SU-DHL-6 (cell line): ENCODE measurements at regions not wholly inside any gene's neighbourhood (a gene's known extent, or its start where the extent isn't known, plus 50 kb on each side); places are given as distances from the start of the nearest gene placed in this dataset.

ENCODE experiments used
- H2AFZ ChIP-seq: fragments of 200-600 bp; sonication (generic); 2 replicates; pipeline ENCODE4 v1.6.1; 2014; ENCODE audit warnings: low read depth, mild to moderate bottlenecking, moderate library complexity, mixed read lengths, antibody characterized with exemption, low read length; ENCODE audit not compliant: severe bottlenecking
- H3F3A ChIP-seq: fragments of 200-600 bp; shearing (Covaris generic); 2 replicates; pipeline ENCODE4 v1.6.0; 2016; ENCODE audit warnings: antibody characterized with exemption, mild to moderate bottlenecking; ENCODE audit not compliant: insufficient read depth
- H3K27ac ChIP-seq: fragments of 200-600 bp; sonication (generic); 2 replicates; pipeline ENCODE4 v1.5.1; 2016; ENCODE audit warnings: low read depth, mild to moderate bottlenecking, low read length, moderate library complexity, mixed read lengths
- H3K27me3 ChIP-seq: fragments of 200-600 bp; sonication (generic), shearing (Covaris generic); 2 replicates; pipeline ENCODE4 v1.6.0; 2014; ENCODE audit warnings: mild to moderate bottlenecking, low read length
- H3K36me3 ChIP-seq: fragments of 200-600 bp; sonication (generic); 2 replicates; pipeline ENCODE4 v1.6.1; 2014; ENCODE audit warnings: mild to moderate bottlenecking, low read length, mixed read lengths
- H3K4me2 ChIP-seq: fragments of 300-600, 200-600 bp; shearing (Covaris generic), sonication (generic); 2 replicates; pipeline ENCODE4 v1.6.0; 2014; ENCODE audit warnings: low read length, low read depth, mild to moderate bottlenecking; ENCODE audit not compliant: poor library complexity, severe bottlenecking
- H3K4me3 ChIP-seq: fragments of 200-600 bp; sonication (generic); 2 replicates; pipeline ENCODE4 v1.5.1; 2014; ENCODE audit warnings: antibody characterized with exemption, low read length, mild to moderate bottlenecking, mixed read lengths; ENCODE audit not compliant: insufficient read depth, poor library complexity, severe bottlenecking
- H3K79me2 ChIP-seq: fragments of 200-600 bp; sonication (generic); 2 replicates; pipeline ENCODE4 v1.6.1; 2014; ENCODE audit warnings: mild to moderate bottlenecking, low read length, moderate library complexity; ENCODE audit not compliant: insufficient read depth
- H3K9ac ChIP-seq: fragments of 200-600 bp; sonication (generic); 2 replicates; pipeline ENCODE4 v1.7.0; 2014; ENCODE audit warnings: mild to moderate bottlenecking, low read length
- H3K9me2 ChIP-seq: fragments of 200-600 bp; sonication (generic); replicated peaks from 2 replicates; pipeline ENCODE4 v1.6.1; 2014; ENCODE audit warnings: low read length; ENCODE audit not compliant: insufficient read depth
- H3K9me3 ChIP-seq: fragments of 200-600 bp; sonication (generic); 2 replicates; pipeline ENCODE4 v1.6.1; 2014; ENCODE audit warnings: low read length, mixed read lengths; ENCODE audit not compliant: insufficient read depth
- H4K20me1 ChIP-seq: fragments of 200-600 bp; sonication (generic); 2 replicates; pipeline ENCODE4 v1.6.1; 2014; ENCODE audit warnings: low read depth, mild to moderate bottlenecking, antibody characterized with exemption, low read length, moderate library complexity, mixed read lengths
- EZH2phosphoT487 ChIP-seq: fragments of 200-600 bp; sonication (generic), shearing (Covaris generic); conservative IDR thresholded peaks from 2 replicates; pipeline ENCODE4 v1.6.1; 2018; ENCODE audit warnings: mild to moderate bottlenecking, antibody characterized with exemption, low read length, moderate library complexity, mixed read lengths
- TF ChIP-seq, protein P1 (sequence below): fragments of 200-600 bp; sonication (generic); IDR thresholded peaks from one replicate; pipeline ENCODE4 v1.5.1; 2017; ENCODE audit warnings: antibody characterized with exemption, mild to moderate bottlenecking, low read length, moderate library complexity; ENCODE audit not compliant: insufficient read depth, poor library complexity, severe bottlenecking

DNA sequence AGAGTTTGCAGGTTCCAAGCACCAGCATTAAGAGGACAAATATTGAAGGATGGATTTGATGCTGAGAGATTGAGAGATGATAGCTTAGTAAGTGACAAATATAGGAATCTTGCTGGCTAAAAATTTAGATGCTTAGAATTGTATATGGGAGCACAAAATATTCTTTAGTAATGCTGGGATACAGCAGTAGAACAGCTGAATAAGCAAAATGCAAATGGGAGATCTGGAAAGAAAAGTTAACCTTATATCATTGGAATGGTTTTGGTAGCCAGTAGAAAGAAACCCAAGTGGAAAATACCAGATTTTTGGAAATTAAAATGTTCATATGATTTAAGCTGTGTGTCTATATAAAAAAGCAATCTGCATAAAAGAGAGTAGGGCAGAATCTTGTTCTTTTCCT lies 308.6 kb upstream of the CPEB2 start:
- Histone ChIP-seq H3K9me3 (no peaks in the 10 kb centered on the region), H3K9ac (no peak overlapping the region), H3K36me3 (no peaks in the 10 kb centered on the region), H2AFZ (no peak overlapping the region), H3K27me3 (no peaks in the 10 kb centered on the region), H4K20me1 (no peaks in the 10 kb centered on the region), H3K27ac (no peak overlapping the region), H3F3A (no peaks in the 10 kb centered on the region), H3K4me2 (no peak overlapping the region), H3K9me2 (no peaks in the 10 kb centered on the region), H3K4me3 (no peak overlapping the region), H3K79me2 (no peaks in the 10 kb centered on the region)
- TF ChIP-seq EZH2phosphoT487: no peak
- TF ChIP-seq, protein P1, sequence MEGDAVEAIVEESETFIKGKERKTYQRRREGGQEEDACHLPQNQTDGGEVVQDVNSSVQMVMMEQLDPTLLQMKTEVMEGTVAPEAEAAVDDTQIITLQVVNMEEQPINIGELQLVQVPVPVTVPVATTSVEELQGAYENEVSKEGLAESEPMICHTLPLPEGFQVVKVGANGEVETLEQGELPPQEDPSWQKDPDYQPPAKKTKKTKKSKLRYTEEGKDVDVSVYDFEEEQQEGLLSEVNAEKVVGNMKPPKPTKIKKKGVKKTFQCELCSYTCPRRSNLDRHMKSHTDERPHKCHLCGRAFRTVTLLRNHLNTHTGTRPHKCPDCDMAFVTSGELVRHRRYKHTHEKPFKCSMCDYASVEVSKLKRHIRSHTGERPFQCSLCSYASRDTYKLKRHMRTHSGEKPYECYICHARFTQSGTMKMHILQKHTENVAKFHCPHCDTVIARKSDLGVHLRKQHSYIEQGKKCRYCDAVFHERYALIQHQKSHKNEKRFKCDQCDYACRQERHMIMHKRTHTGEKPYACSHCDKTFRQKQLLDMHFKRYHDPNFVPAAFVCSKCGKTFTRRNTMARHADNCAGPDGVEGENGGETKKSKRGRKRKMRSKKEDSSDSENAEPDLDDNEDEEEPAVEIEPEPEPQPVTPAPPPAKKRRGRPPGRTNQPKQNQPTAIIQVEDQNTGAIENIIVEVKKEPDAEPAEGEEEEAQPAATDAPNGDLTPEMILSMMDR: no peak

DNA sequence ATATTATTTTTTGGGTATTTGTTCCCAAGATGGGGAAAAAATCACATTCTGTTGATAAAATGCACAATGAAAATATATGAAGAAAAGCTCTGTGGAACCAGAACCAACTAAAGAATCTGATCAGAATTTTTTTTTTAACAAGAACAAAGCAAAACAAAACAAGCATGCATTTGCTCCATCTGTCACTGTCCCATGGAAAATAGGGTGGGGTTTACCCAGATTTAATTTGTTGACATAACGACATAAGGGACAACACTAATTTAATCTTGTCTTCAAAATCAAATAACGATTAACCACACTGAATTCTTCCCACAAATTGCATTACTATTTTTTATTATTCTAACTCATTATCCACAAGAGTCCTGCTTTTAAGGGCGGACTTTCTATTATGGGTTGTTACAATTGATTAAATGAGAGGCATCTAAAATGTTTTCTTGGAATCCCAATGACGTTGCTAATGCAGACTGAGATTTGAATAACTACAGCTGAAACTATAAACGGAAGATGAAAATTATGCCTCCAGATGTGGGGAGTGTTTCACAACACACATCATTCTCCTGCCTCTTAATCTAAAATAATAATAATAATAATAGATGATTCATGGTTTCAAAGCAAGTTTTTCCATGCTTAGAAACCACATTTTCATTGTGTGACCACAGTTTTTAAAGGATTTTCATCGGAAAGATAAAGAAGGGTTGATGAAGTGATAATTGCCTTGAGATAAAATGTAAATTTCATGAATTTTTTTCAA lies 307.0 kb upstream of the CPEB2 start:
- no peaks in the 10 kb centered on the region for H3K27me3 ChIP-seq
- H3K9ac ChIP-seq: no peak overlapping the region
- no peaks in the 10 kb centered on the region for H4K20me1 ChIP-seq
- H2AFZ ChIP-seq: no peak overlapping the region
- no peak overlapping the region for H3K4me2 ChIP-seq
- no peaks in the 10 kb centered on the region for H3K79me2 ChIP-seq
- no peaks in the 10 kb centered on the region for H3F3A ChIP-seq
- no peak overlapping the region for H3K27ac ChIP-seq
- no peak overlapping the region for H3K4me3 ChIP-seq
- no peaks in the 10 kb centered on the region for H3K9me2 ChIP-seq
- no peaks in the 10 kb centered on the region for H3K36me3 ChIP-seq
- TF ChIP-seq, protein P1: no peak
- no peak for TF ChIP-seq EZH2phosphoT487
- H3K9me3 ChIP-seq: no peaks in the 10 kb centered on the region

DNA sequence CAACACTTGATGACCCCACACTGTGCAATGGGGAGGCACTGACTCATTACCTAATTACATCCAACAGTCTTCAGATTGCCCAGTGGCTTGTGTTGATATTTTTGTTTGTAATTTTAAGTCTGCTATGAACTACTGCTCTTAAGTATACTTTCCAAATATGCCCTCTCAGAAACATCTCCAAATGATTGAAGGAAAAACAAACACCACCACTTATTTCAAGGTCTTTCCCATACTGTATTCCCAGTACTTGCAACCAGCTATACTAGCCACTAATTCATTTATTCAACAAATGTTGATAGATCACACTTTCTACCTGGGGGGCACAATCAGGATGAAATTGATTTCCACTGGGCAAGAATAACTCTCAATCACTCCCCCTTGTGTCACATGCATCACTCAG lies 302.2 kb upstream of the CPEB2 start:
- TF ChIP-seq EZH2phosphoT487: no peak
- TF ChIP-seq, protein P1: no peak
- Histone ChIP-seq H3K79me2 (no peaks in the 10 kb centered on the region), H3K27me3 (no peaks in the 10 kb centered on the region), H3K9ac (no peak overlapping the region), H3F3A (no peaks in the 10 kb centered on the region), H3K36me3 (no peaks in the 10 kb centered on the region), H4K20me1 (no peaks in the 10 kb centered on the region), H3K4me2 (no peak overlapping the region), H2AFZ (no peak overlapping the region), H3K4me3 (no peak overlapping the region), H3K27ac (no peak overlapping the region), H3K9me2 (no peaks in the 10 kb centered on the region), H3K9me3 (no peaks in the 10 kb centered on the region)
